Endothelial cell of umbilical vein (primary cell): ENCODE measurements at regions not wholly inside any gene's neighbourhood (a gene's known extent, or its start where the extent isn't known, plus 50 kb on each side); places are given as distances from the start of the nearest gene placed in this dataset.

Experiments
- BruUV-seq: library from RNA; stranded (reverse); fragments of 400-500 nt; replicated peaks from 2 replicates; lab custom pipeline; 2021; lab: Mats Ljungman, UMichigan
- CTCF ChIA-PET: fragments of 300-600, 350-600 bp; sonication (Branson Sonifier 250); formaldehyde crosslinking; loops from one replicate; lab custom pipeline; 2021; ENCODE audit warnings: antibody characterized with exemption, inconsistent platforms; lab: Charles Lee
- POLR2A ChIA-PET: fragments of 300-600, 350-600 bp; sonication (Branson Sonifier 250); formaldehyde crosslinking; loops from one replicate; lab custom pipeline; 2021; ENCODE audit warnings: antibody characterized with exemption, inconsistent platforms; lab: Charles Lee
- DNase-seq: peaks from one replicate; pipeline ENCODE4 v3.0.0-alpha.2; 2011; ENCODE audit warnings: low read depth, low spot score
- FAIRE-seq: peaks from 2 replicates; lab custom pipeline; 2011; peaks lifted over from hg19 to GRCh38; lab: Jason Lieb, UNC
- H2AFZ ChIP-seq: 2 replicates; pipeline ENCODE4 v1.6.0; 2012; ENCODE audit warnings: low read depth, low read length, control low read depth, inconsistent platforms
- H3K27ac ChIP-seq: 2 replicates; pipeline ENCODE4 v1.5.1; 2011; ENCODE audit warnings: low read depth, mild to moderate bottlenecking, control low read depth, low read length, moderate library complexity; ENCODE audit not compliant: insufficient read depth
- H3K27me3 ChIP-seq, 2 experiments: 2 replicates each; pipeline versions ENCODE4 v1.6.0 to v1.6.1; 2011; ENCODE audit warnings: low read length in 2 of 2, mixed read lengths in 1 of 2; ENCODE audit not compliant: control insufficient read depth in 2 of 2, insufficient read depth in 2 of 2
- H3K36me3 ChIP-seq, 2 experiments: 2 replicates in 1 of 2; 3 replicates in 1 of 2; pipeline ENCODE4 v1.5.1; 2011; ENCODE audit warnings: low read length in 2 of 2, mild to moderate bottlenecking in 1 of 2, moderate library complexity in 1 of 2; ENCODE audit not compliant: control insufficient read depth in 2 of 2, insufficient read depth in 2 of 2; ENCODE audit errors: extremely low read depth in 1 of 2
- H3K4me1 ChIP-seq: 3 replicates; pipeline ENCODE4 v1.5.1; 2011; ENCODE audit warnings: mild to moderate bottlenecking, low read length; ENCODE audit not compliant: control insufficient read depth, insufficient read depth; ENCODE audit errors: extremely low read depth
- H3K4me2 ChIP-seq: 2 replicates; pipeline ENCODE4 v1.6.1; 2011; ENCODE audit warnings: low read length, control low read depth, mixed read lengths; ENCODE audit not compliant: insufficient read depth
- H3K4me3 ChIP-seq, 3 experiments: fragments of 200-600 bp in 1 of 3; sonication (generic), shearing (Covaris generic) in 1 of 3; replicated peaks in 1 of 3; 2 replicates each; pipeline ENCODE4 v1.5.1; 2011 to 2016; ENCODE audit warnings: control low read depth in 3 of 3, low read length in 3 of 3, mild to moderate bottlenecking in 2 of 3, inconsistent platforms in 1 of 3, low read depth in 1 of 3, moderate library complexity in 1 of 3; ENCODE audit not compliant: insufficient read depth in 1 of 3
- H3K79me2 ChIP-seq: 2 replicates; pipeline ENCODE4 v1.6.0; 2012; ENCODE audit warnings: low read length, inconsistent platforms; ENCODE audit not compliant: control insufficient read depth, insufficient read depth
- H3K9ac ChIP-seq: replicated peaks from 2 replicates; pipeline ENCODE3; 2011; ENCODE audit warnings: low read length, control low read depth; ENCODE audit not compliant: insufficient read depth; ENCODE audit errors: extremely low read depth
- H3K9me1 ChIP-seq: replicated peaks from 3 replicates; pipeline ENCODE4 v1.6.0; 2011; ENCODE audit warnings: mild to moderate bottlenecking, low read length; ENCODE audit not compliant: control insufficient read depth, insufficient read depth; ENCODE audit errors: extremely low read depth
- H3K9me3 ChIP-seq: replicated peaks from 2 replicates; pipeline ENCODE4 v1.5.1; 2012; ENCODE audit warnings: low read length, inconsistent platforms; ENCODE audit not compliant: control insufficient read depth, insufficient read depth
- H4K20me1 ChIP-seq: replicated peaks from 2 replicates; pipeline ENCODE3; 2011; ENCODE audit warnings: mild to moderate bottlenecking, low read length; ENCODE audit not compliant: control insufficient read depth, insufficient read depth; ENCODE audit errors: extremely low read depth
- CTCF ChIP-seq, 2 donors: IDR thresholded peaks; 1 replicate in 1 of 2; 2 replicates in 1 of 2; pipeline ENCODE4 v1.5.1; 2011; ENCODE audit warnings: low read length in 2 of 2, mild to moderate bottlenecking in 2 of 2, moderate library complexity in 2 of 2, control low read depth in 1 of 2, inconsistent platforms in 1 of 2, low read depth in 1 of 2; ENCODE audit not compliant: insufficient read depth in 1 of 2; ENCODE audit errors: extremely low read depth in 1 of 2
- EZH2 ChIP-seq: IDR thresholded peaks from 2 replicates; pipeline ENCODE4 v1.6.1; 2012; ENCODE audit warnings: borderline replicate concordance, low read depth, mild to moderate bottlenecking, moderate library complexity, low read length, inconsistent platforms; ENCODE audit not compliant: severe bottlenecking
- FOS ChIP-seq: IDR thresholded peaks from 2 replicates; pipeline ENCODE4 v1.6.1; 2011; ENCODE audit warnings: mild to moderate bottlenecking, low read length, moderate library complexity, borderline replicate concordance; ENCODE audit not compliant: insufficient read depth
- GATA2 ChIP-seq: IDR thresholded peaks from 2 replicates; pipeline ENCODE4 v1.7.0; 2011; ENCODE audit warnings: low read depth, mild to moderate bottlenecking, moderate library complexity, mixed read lengths, low read length; ENCODE audit not compliant: insufficient read length, insufficient read depth
- JUN ChIP-seq: IDR thresholded peaks from 2 replicates; pipeline ENCODE4 v1.6.1; 2011; ENCODE audit warnings: borderline replicate concordance, low read depth; ENCODE audit not compliant: insufficient read length, insufficient read depth
- MAX ChIP-seq: IDR thresholded peaks from 2 replicates; pipeline ENCODE4 v1.6.1; 2011; ENCODE audit not compliant: insufficient read depth, insufficient read length
- MYC ChIP-seq: IDR thresholded peaks from one replicate; pipeline ENCODE4 v1.6.1; 2011; ENCODE audit warnings: mild to moderate bottlenecking, low read depth, low read length
- POLR2A ChIP-seq: IDR thresholded peaks from 2 replicates; pipeline ENCODE4 v1.6.1; 2012; ENCODE audit warnings: low read depth, mild to moderate bottlenecking, control low read depth, low read length
- POLR2AphosphoS5 ChIP-seq: IDR thresholded peaks from 2 replicates; pipeline ENCODE4 v1.6.1; 2012; ENCODE audit warnings: low read depth, mild to moderate bottlenecking, control low read depth, low read length, moderate library complexity; ENCODE audit not compliant: insufficient read depth
- dilution Hi-C: fragments of 300-500 bp; cut with MboI; formaldehyde crosslinking; loops from one replicate; pipeline ENCODE4 v1.15.0; 2019; ENCODE audit warnings: low sequenced_read_pairs; ENCODE audit not compliant: extremely low pct_ligation_motif_present
- intact Hi-C: fragments of 100-400 bp; cut with micrococcal nuclease; formaldehyde crosslinking; loops from one replicate; pipeline ENCODE4 v1.10.0; 2022

GRCh38 chr1:222413436-222413835 is 134.5 kb downstream of the HHIPL2 start:
- Histone ChIP-seq H3K27ac (no peak overlapping the region), H3K9ac (no peak overlapping the region), H4K20me1 (no peaks in the 10 kb centered on the region), H3K9me3 (no peaks in the 10 kb centered on the region), H3K4me1 (no peaks in the 10 kb centered on the region), H3K36me3 (no peaks in the 10 kb centered on the region), H3K9me1 (no peaks in the 10 kb centered on the region), H2AFZ (no peak overlapping the region), H3K4me2 (no peak overlapping the region), H3K27me3 (no peaks in the 10 kb centered on the region), H3K4me3 (no peak overlapping the region), H3K79me2 (no peaks in the 10 kb centered on the region)
- TF ChIP-seq POLR2A (no peak), POLR2AphosphoS5 (no peak), FOS (no peak), MAX (no peak), GATA2 (no peak), CTCF (IDR thresholded peaks at IDR 0.05; ENCODE audit: extremely low read depth in 1 of 2, insufficient read depth in 1 of 2, low read depth in 1 of 2, low read length in 2 of 2) (no peak)
- BruUV-seq, result no TSS peak
- ChIA-PET CTCF (no interaction called here), POLR2A (interaction anchor here (0.7 kb wide), 1 partner anchor 167 kb away, joined by 6 read pairs; no protein-coding TSS in a partner anchor)
- no peak for DNase-seq
- intact Hi-C loops (no loop called here), dilution Hi-C loops (no loop called here)
- FAIRE-seq, result no peak

GRCh38 chr1:222404710-222405109 is 143.2 kb downstream of the HHIPL2 start:
- H2AFZ ChIP-seq, result no peak overlapping the region
- H3K27me3 ChIP-seq, result no peaks in the 10 kb centered on the region
- H3K9me3 ChIP-seq, result no peaks in the 10 kb centered on the region
- no peak for DNase-seq
- FAIRE-seq, result no peak
- ChIA-PET CTCF (no interaction called here), POLR2A (no interaction called here)
- no peak overlapping the region for H3K4me2 ChIP-seq
- dilution Hi-C loops, result no loop called here
- no peaks in the 10 kb centered on the region for H4K20me1 ChIP-seq
- H3K79me2 ChIP-seq, result no peaks in the 10 kb centered on the region
- no peak overlapping the region for H3K4me3 ChIP-seq
- intact Hi-C loops, result no loop called here
- no TSS peak for BruUV-seq
- H3K36me3 ChIP-seq, result no peaks in the 10 kb centered on the region
- no peak overlapping the region for H3K27ac ChIP-seq
- H3K4me1 ChIP-seq, result no peaks in the 10 kb centered on the region
- TF ChIP-seq MYC (no peak), FOS (no peak), POLR2A (no peak), EZH2 (no peak), MAX (no peak), CTCF (IDR thresholded peaks at IDR 0.05; ENCODE audit: extremely low read depth in 1 of 2, insufficient read depth in 1 of 2, low read depth in 1 of 2, low read length in 2 of 2) (no peak), GATA2 (no peak), POLR2AphosphoS5 (no peak), JUN (no peak)
- no peaks in the 10 kb centered on the region for H3K9me1 ChIP-seq
- H3K9ac ChIP-seq, result no peak overlapping the region
